A673 (cell line): ENCODE measurements at regions not wholly inside any gene's neighbourhood (a gene's known extent, or its start where the extent isn't known, plus 50 kb on each side); places are given as distances from the start of the nearest gene placed in this dataset.

Experiments
- BruUV-seq: library from RNA; stranded (reverse); fragments of 400-500 nt; replicated peaks from 2 replicates; lab custom pipeline; 2021; lab: Mats Ljungman, UMichigan
- CTCF ChIA-PET: fragments of 300-600 bp; sonication (Branson Sonifier 250); formaldehyde crosslinking; loops from one replicate; lab custom pipeline; 2022; ENCODE audit warnings: antibody characterized with exemption; lab: Charles Lee
- POLR2A ChIA-PET: fragments of 300-600 bp; sonication (Branson Sonifier 250); formaldehyde crosslinking; loops from one replicate; lab custom pipeline; 2022; ENCODE audit warnings: antibody characterized with exemption; ENCODE audit not compliant: low non-redundant PET; lab: Charles Lee
- DNase-seq: peaks from one replicate; pipeline ENCODE4 v3.0.0-alpha.2; 2015; ENCODE audit warnings: low spot score
- H3K27ac ChIP-seq: fragments of 200-600 bp; sonication (generic); 2 replicates; pipeline ENCODE4 v1.5.1; 2016; ENCODE audit warnings: mixed run types, low read depth, mild to moderate bottlenecking, mixed read lengths, antibody characterized with exemption, low read length; ENCODE audit not compliant: poor library complexity, severe bottlenecking
- H3K27me3 ChIP-seq: fragments of 200-600 bp; sonication (generic); replicated peaks from 2 replicates; pipeline ENCODE4 v1.6.1; 2017; ENCODE audit warnings: mixed run types, low read depth, mild to moderate bottlenecking, mixed read lengths, antibody characterized with exemption, low read length; ENCODE audit not compliant: insufficient read depth, poor library complexity
- H3K36me3 ChIP-seq: fragments of 200-600 bp; sonication (generic); 2 replicates; pipeline ENCODE4 v1.6.1; 2016; ENCODE audit warnings: mixed run types, mild to moderate bottlenecking, mixed read lengths, antibody characterized with exemption, low read length; ENCODE audit not compliant: insufficient read depth, poor library complexity, severe bottlenecking
- H3K4me1 ChIP-seq: fragments of 200-600 bp; sonication (generic); 2 replicates; pipeline ENCODE4 v1.6.1; 2017; ENCODE audit warnings: mixed run types, mild to moderate bottlenecking, mixed read lengths, antibody characterized with exemption, low read length; ENCODE audit not compliant: insufficient read depth, poor library complexity, severe bottlenecking
- H3K4me3 ChIP-seq: fragments of 200-600 bp; sonication (generic); 2 replicates; pipeline ENCODE4 v1.5.1; 2016; ENCODE audit warnings: low read depth, mixed run types, mild to moderate bottlenecking, mixed read lengths, low read length; ENCODE audit not compliant: poor library complexity, severe bottlenecking
- H3K9me3 ChIP-seq: fragments of 200-600 bp; sonication (generic); 2 replicates; pipeline ENCODE4 v1.6.1; 2016; ENCODE audit warnings: mixed run types, low read depth, mild to moderate bottlenecking, mixed read lengths, antibody characterized with exemption, low read length; ENCODE audit not compliant: poor library complexity, severe bottlenecking
- EZH2 ChIP-seq: fragments of 200-600 bp; sonication (generic); IDR thresholded peaks from 2 replicates; pipeline ENCODE4 v1.6.1; 2017; ENCODE audit warnings: borderline replicate concordance, low read depth, mild to moderate bottlenecking, mixed read lengths, antibody characterized with exemption, low read length; ENCODE audit not compliant: poor library complexity, severe bottlenecking
- intact Hi-C: fragments of 100-400 bp; cut with micrococcal nuclease; formaldehyde crosslinking; loops from one replicate; pipeline ENCODE4 v1.10.0; 2022; ENCODE audit not compliant: unreplicated experiment
- TF ChIP-seq, protein P1 (sequence below): fragments of 300-800, 200-600 bp; sonication (generic); conservative IDR thresholded peaks from 2 replicates; pipeline ENCODE4 v1.5.1; 2017; ENCODE audit warnings: low read depth, mild to moderate bottlenecking, antibody characterized with exemption, low read length, moderate library complexity, mixed read lengths

- no peak for DNase-seq
- POLR2A ChIA-PET, result no interaction called here
- no peaks in the 10 kb centered on the region for H3K36me3 ChIP-seq
- no peaks in the 10 kb centered on the region for H3K4me1 ChIP-seq
- no peak overlapping the region for H3K27ac ChIP-seq
- no peaks in the 10 kb centered on the region for H3K9me3 ChIP-seq
- TF ChIP-seq EZH2, result no peak
- TF ChIP-seq, protein P1, sequence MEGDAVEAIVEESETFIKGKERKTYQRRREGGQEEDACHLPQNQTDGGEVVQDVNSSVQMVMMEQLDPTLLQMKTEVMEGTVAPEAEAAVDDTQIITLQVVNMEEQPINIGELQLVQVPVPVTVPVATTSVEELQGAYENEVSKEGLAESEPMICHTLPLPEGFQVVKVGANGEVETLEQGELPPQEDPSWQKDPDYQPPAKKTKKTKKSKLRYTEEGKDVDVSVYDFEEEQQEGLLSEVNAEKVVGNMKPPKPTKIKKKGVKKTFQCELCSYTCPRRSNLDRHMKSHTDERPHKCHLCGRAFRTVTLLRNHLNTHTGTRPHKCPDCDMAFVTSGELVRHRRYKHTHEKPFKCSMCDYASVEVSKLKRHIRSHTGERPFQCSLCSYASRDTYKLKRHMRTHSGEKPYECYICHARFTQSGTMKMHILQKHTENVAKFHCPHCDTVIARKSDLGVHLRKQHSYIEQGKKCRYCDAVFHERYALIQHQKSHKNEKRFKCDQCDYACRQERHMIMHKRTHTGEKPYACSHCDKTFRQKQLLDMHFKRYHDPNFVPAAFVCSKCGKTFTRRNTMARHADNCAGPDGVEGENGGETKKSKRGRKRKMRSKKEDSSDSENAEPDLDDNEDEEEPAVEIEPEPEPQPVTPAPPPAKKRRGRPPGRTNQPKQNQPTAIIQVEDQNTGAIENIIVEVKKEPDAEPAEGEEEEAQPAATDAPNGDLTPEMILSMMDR, result no peak
- no TSS peak for BruUV-seq
- CTCF ChIA-PET, result no interaction called here
- H3K27me3 ChIP-seq, result no peaks in the 10 kb centered on the region
- intact Hi-C loops, result no loop called here
- H3K4me3 ChIP-seq, result no peak overlapping the region
Observed at GRCh38 chr3:55164191-55164590, 236.3 kb upstream of the LRTM1 start.

- Histone ChIP-seq H3K9me3 (no peaks in the 10 kb centered on the region), H3K27ac (no peak overlapping the region), H3K36me3 (no peaks in the 10 kb centered on the region), H3K4me1 (no peaks in the 10 kb centered on the region), H3K27me3 (no peaks in the 10 kb centered on the region), H3K4me3 (no peak overlapping the region)
- POLR2A ChIA-PET, result no interaction called here
- intact Hi-C loops, result no loop called here
- TF ChIP-seq EZH2, result no peak
- TF ChIP-seq, protein P1, result no peak
- CTCF ChIA-PET, result no interaction called here
- no TSS peak for BruUV-seq
- no peak for DNase-seq
Observed at GRCh38 chr3:55163421-55163820, 235.6 kb upstream of the LRTM1 start.

DNA sequence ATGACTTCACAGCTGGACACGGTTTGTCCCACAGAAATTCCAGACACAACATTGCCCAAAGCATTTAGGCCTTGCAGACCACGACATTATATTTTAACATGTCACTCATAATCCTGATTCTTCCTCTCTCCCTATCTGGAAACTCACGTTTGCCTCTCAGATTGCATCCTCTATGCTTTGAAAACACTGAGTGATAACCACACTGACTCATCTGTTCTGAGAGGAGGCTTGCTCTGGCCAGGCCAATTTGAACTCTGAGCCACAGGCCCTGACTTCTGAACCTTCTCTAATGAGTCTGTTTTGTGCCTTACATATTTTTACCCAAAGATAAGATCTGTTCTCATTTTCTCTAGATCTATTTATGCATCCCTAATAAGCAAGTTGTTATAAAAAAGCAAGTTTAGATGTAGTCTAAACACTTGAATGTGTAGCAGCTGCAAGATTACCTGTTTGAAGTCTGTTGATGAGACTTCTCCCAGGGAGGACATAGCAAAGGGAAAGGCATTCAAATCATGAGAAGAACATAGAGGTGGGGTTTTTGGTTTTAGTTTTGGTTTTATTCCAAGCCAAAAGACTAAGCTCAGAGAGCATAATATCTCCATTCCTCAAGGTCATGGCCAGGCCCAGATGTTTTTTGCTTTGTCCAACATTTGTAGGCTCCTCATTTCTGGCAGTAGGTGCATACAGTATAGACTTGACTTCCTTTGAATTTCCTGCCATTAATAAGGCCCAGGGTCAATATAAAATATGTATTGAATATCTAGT is 234.4 kb upstream of the LRTM1 start:
- TF ChIP-seq EZH2, result no peak
- Histone ChIP-seq H3K27ac (no peak overlapping the region), H3K36me3 (no peaks in the 10 kb centered on the region), H3K4me3 (no peak overlapping the region), H3K9me3 (no peaks in the 10 kb centered on the region), H3K27me3 (no peaks in the 10 kb centered on the region), H3K4me1 (no peaks in the 10 kb centered on the region)
- ChIA-PET CTCF (no interaction called here), POLR2A (no interaction called here)
- no TSS peak for BruUV-seq
- intact Hi-C loops, result no loop called here
- DNase-seq, result no peak

DNA sequence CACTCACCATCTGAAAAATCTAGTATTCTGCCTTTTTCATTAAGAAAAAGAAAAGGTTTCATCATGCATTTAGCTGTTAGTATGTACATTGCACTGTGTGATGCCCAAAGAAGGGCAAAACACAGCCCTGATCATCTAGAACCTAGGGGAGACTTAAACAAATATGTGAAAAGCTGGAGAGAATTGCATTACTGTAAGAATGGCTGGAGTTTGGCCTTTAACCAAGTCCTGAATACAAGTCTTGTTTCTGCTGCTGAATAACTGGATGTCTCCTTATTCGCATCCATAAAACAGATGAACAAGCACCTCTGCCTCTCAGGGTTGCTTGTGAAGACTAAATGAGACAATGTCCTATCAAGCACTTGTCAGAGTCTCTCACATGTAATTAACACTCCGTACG is 233.4 kb upstream of the LRTM1 start:
- intact Hi-C loops, result no loop called here
- DNase-seq, result no peak
- Histone ChIP-seq H3K9me3 (no peaks in the 10 kb centered on the region), H3K4me1 (no peaks in the 10 kb centered on the region), H3K27ac (no peak overlapping the region), H3K27me3 (no peaks in the 10 kb centered on the region), H3K4me3 (no peak overlapping the region), H3K36me3 (no peaks in the 10 kb centered on the region)
- POLR2A ChIA-PET, result no interaction called here
- BruUV-seq, result no TSS peak
- CTCF ChIA-PET, result no interaction called here
- TF ChIP-seq, protein P1, result no peak
